WTC11 (cell line): ENCODE measurements at regions not wholly inside any gene's neighbourhood (a gene's known extent, or its start where the extent isn't known, plus 50 kb on each side); places are given as distances from the start of the nearest gene placed in this dataset.

Experiments used
- ATAC-seq: fragments of 200-7000 bp; cut with Tn5 transposase; 2 replicates; pipeline ENCODE4 v1.10.0; 2021; ENCODE audit warnings: mild to moderate bottlenecking, moderate library complexity
- CTCF ChIA-PET: fragments of 300-600 bp; sonication (Branson Sonifier 250); formaldehyde crosslinking; loops from one replicate; lab custom pipeline; 2021; ENCODE audit warnings: antibody characterized with exemption; lab: Charles Lee
- POLR2A ChIA-PET: fragments of 350-600 bp; sonication (Branson Sonifier 250); formaldehyde crosslinking; loops from one replicate; lab custom pipeline; 2021; ENCODE audit warnings: antibody characterized with exemption; lab: Charles Lee
- DNase-seq: peaks from one replicate; pipeline ENCODE4 v3.0.0; 2021; ENCODE audit warnings: low spot score
- H3K27ac Mint-ChIP-seq: 2 replicates; pipeline ENCODE4 v1.8.0; 2021; ENCODE audit warnings: mixed read lengths
- H3K27me3 Mint-ChIP-seq: 2 replicates; pipeline ENCODE4 v1.8.0; 2021; ENCODE audit warnings: low read depth, mild to moderate bottlenecking, moderate library complexity, mixed read lengths
- H3K36me3 Mint-ChIP-seq: 2 replicates; pipeline ENCODE4 v1.8.0; 2021; ENCODE audit warnings: mixed read lengths
- H3K4me1 Mint-ChIP-seq: 2 replicates; pipeline ENCODE4 v1.8.0; 2022; ENCODE audit warnings: mixed read lengths
- H3K4me3 Mint-ChIP-seq: 2 replicates; pipeline ENCODE4 v1.8.0; 2021; ENCODE audit warnings: mild to moderate bottlenecking, moderate library complexity, mixed read lengths
- H3K9me3 Mint-ChIP-seq: 2 replicates; pipeline ENCODE4 v1.8.0; 2021; ENCODE audit warnings: mixed read lengths
- ATF1 ChIP-seq: sonication (generic); formaldehyde crosslinking; IDR thresholded peaks from 2 replicates; pipeline ENCODE4 v1.8.1; 2023; ENCODE audit warnings: mild to moderate bottlenecking, moderate library complexity, missing genetic modification reagents
- CBFB ChIP-seq: sonication (generic); formaldehyde crosslinking; IDR thresholded peaks from 2 replicates; pipeline ENCODE4 v1.8.1; 2022; ENCODE audit warnings: mild to moderate bottlenecking, low read depth, missing genetic modification reagents
- KAT7 ChIP-seq: sonication (generic); formaldehyde crosslinking; IDR thresholded peaks from 2 replicates; pipeline ENCODE4 v1.8.1; 2023; ENCODE audit warnings: missing genetic modification reagents, mild to moderate bottlenecking, borderline replicate concordance
- RELA ChIP-seq: sonication (generic); formaldehyde crosslinking; IDR thresholded peaks from 2 replicates; pipeline ENCODE4 v1.8.1; 2022; ENCODE audit warnings: missing genetic modification reagents, mild to moderate bottlenecking, borderline replicate concordance
- ZNF138 ChIP-seq: sonication (generic); formaldehyde crosslinking; conservative IDR thresholded peaks from 2 replicates; pipeline ENCODE4 v1.8.1; 2022; ENCODE audit warnings: mild to moderate bottlenecking, moderate library complexity, missing genetic modification reagents
- ZNF232 ChIP-seq: sonication (generic); formaldehyde crosslinking; IDR thresholded peaks from 2 replicates; pipeline ENCODE4 v1.8.0; 2022; ENCODE audit warnings: mild to moderate bottlenecking, missing genetic modification reagents
- ZNF416 ChIP-seq: fragments of 250-450 bp; sonication (Bioruptor Pico); IDR thresholded peaks from 2 replicates; pipeline ENCODE4 v1.9.0; 2021; ENCODE audit warnings: mild to moderate bottlenecking, inconsistent platforms
- TF ChIP-seq, protein P1 (sequence below): fragments of 250-450 bp; sonication (Bioruptor Pico); conservative IDR thresholded peaks from 2 replicates; pipeline ENCODE4 v1.9.0; 2021; ENCODE audit warnings: mild to moderate bottlenecking
- TF ChIP-seq, protein P2 (sequence below): fragments of 200-600 bp; IDR thresholded peaks from 2 replicates; pipeline ENCODE4 v1.8.0; 2022; ENCODE audit warnings: antibody characterized with exemption
- TF ChIP-seq, protein P3 (sequence below): sonication (generic); formaldehyde crosslinking; IDR thresholded peaks from 2 replicates; pipeline ENCODE4 v1.8.1; 2023; ENCODE audit warnings: mild to moderate bottlenecking, missing genetic modification reagents
- TF ChIP-seq, protein P4 (sequence below): fragments of 250-450 bp; sonication (Bioruptor Pico); IDR thresholded peaks from 2 replicates; pipeline ENCODE4 v1.9.0; 2021; ENCODE audit warnings: mild to moderate bottlenecking, borderline replicate concordance
- TF ChIP-seq, protein P5 (sequence below): sonication (generic); formaldehyde crosslinking; IDR thresholded peaks from 2 replicates; pipeline ENCODE4 v1.8.1; 2023; ENCODE audit warnings: mild to moderate bottlenecking, missing genetic modification reagents, moderate library complexity
- TF ChIP-seq, protein P6 (sequence below): sonication (generic); formaldehyde crosslinking; IDR thresholded peaks from 2 replicates; pipeline ENCODE4 v1.8.0; 2022; ENCODE audit warnings: mild to moderate bottlenecking, missing genetic modification reagents
- TF ChIP-seq, protein P7 (sequence below): fragments of 250-450 bp; sonication (Bioruptor Pico); IDR thresholded peaks from 2 replicates; pipeline ENCODE4 v1.9.0; 2021; ENCODE audit warnings: mild to moderate bottlenecking
- TF ChIP-seq, protein P8 (sequence below): sonication (generic); formaldehyde crosslinking; IDR thresholded peaks from 2 replicates; pipeline ENCODE4 v1.8.1; 2022; ENCODE audit warnings: missing genetic modification reagents, borderline replicate concordance

DNA sequence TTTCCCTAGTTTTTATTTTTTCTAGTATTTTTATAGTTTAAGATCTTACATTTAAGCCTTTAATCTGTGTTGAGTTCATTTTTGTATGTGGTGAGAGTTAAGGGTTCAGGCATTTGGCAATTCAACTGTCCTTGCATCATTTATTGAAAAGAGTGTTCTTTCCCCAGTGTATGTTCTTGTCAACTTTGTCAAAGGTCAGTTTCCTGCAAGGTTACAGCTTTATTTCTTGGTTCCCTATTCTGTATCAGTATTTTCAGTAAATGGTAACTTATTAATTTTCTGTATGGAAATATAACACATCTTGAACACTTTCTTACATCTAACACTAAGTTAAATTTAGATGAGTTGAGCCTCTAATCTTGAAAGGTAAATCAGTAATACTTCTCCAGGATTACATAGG, 1770.1 kb downstream of the OTOL1 start (continued):
- TF ChIP-seq, protein P1, sequence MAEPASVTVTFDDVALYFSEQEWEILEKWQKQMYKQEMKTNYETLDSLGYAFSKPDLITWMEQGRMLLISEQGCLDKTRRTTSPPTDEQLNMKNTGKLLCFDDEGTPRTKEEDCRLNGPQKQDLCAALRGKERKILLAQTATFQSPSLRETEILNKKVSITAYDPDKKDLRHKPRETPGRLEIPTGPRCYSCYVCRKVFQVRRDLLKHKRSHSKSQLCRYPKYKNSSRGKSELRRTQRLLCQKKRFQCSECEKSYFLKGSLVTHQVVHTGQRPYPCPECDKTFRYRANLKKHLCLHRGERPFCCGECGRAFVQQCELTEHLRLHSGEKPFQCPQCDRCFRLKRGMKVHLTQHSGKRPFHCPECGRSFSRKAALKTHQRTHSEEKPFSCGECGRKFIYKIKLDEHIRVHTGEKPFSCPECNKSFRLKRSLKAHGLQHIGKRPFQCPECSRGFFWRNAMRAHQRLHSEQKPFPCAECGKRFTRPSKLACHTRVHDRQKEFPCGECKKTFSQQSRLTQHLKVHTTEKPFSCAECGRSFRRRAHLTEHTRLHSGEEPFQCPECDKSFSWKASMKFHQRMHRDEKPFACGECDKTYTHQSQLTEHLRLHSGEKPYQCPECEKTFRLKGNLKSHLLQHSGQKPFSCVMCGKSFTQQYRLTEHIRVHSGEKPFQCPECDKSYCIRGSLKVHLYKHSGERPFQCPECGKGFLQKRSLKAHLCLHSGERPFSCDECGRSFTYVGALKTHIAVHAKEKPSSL (CRISPR knock-in tag): no peak
- TF ChIP-seq RELA: no peak
- TF ChIP-seq KAT7: no peak
- TF ChIP-seq ZNF416 (CRISPR knock-in tag): no peak
- TF ChIP-seq, protein P2, sequence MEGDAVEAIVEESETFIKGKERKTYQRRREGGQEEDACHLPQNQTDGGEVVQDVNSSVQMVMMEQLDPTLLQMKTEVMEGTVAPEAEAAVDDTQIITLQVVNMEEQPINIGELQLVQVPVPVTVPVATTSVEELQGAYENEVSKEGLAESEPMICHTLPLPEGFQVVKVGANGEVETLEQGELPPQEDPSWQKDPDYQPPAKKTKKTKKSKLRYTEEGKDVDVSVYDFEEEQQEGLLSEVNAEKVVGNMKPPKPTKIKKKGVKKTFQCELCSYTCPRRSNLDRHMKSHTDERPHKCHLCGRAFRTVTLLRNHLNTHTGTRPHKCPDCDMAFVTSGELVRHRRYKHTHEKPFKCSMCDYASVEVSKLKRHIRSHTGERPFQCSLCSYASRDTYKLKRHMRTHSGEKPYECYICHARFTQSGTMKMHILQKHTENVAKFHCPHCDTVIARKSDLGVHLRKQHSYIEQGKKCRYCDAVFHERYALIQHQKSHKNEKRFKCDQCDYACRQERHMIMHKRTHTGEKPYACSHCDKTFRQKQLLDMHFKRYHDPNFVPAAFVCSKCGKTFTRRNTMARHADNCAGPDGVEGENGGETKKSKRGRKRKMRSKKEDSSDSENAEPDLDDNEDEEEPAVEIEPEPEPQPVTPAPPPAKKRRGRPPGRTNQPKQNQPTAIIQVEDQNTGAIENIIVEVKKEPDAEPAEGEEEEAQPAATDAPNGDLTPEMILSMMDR: no peak
- TF ChIP-seq ATF1: no peak
- TF ChIP-seq ZNF232 (CRISPR knock-in tag): no peak
- TF ChIP-seq, protein P3, sequence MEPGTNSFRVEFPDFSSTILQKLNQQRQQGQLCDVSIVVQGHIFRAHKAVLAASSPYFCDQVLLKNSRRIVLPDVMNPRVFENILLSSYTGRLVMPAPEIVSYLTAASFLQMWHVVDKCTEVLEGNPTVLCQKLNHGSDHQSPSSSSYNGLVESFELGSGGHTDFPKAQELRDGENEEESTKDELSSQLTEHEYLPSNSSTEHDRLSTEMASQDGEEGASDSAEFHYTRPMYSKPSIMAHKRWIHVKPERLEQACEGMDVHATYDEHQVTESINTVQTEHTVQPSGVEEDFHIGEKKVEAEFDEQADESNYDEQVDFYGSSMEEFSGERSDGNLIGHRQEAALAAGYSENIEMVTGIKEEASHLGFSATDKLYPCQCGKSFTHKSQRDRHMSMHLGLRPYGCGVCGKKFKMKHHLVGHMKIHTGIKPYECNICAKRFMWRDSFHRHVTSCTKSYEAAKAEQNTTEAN: no peak
- TF ChIP-seq, protein P4, sequence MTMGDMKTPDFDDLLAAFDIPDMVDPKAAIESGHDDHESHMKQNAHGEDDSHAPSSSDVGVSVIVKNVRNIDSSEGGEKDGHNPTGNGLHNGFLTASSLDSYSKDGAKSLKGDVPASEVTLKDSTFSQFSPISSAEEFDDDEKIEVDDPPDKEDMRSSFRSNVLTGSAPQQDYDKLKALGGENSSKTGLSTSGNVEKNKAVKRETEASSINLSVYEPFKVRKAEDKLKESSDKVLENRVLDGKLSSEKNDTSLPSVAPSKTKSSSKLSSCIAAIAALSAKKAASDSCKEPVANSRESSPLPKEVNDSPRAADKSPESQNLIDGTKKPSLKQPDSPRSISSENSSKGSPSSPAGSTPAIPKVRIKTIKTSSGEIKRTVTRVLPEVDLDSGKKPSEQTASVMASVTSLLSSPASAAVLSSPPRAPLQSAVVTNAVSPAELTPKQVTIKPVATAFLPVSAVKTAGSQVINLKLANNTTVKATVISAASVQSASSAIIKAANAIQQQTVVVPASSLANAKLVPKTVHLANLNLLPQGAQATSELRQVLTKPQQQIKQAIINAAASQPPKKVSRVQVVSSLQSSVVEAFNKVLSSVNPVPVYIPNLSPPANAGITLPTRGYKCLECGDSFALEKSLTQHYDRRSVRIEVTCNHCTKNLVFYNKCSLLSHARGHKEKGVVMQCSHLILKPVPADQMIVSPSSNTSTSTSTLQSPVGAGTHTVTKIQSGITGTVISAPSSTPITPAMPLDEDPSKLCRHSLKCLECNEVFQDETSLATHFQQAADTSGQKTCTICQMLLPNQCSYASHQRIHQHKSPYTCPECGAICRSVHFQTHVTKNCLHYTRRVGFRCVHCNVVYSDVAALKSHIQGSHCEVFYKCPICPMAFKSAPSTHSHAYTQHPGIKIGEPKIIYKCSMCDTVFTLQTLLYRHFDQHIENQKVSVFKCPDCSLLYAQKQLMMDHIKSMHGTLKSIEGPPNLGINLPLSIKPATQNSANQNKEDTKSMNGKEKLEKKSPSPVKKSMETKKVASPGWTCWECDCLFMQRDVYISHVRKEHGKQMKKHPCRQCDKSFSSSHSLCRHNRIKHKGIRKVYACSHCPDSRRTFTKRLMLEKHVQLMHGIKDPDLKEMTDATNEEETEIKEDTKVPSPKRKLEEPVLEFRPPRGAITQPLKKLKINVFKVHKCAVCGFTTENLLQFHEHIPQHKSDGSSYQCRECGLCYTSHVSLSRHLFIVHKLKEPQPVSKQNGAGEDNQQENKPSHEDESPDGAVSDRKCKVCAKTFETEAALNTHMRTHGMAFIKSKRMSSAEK (CRISPR knock-in tag): no peak
- TF ChIP-seq ZNF138 (CRISPR knock-in tag): no peak
- TF ChIP-seq, protein P5, sequence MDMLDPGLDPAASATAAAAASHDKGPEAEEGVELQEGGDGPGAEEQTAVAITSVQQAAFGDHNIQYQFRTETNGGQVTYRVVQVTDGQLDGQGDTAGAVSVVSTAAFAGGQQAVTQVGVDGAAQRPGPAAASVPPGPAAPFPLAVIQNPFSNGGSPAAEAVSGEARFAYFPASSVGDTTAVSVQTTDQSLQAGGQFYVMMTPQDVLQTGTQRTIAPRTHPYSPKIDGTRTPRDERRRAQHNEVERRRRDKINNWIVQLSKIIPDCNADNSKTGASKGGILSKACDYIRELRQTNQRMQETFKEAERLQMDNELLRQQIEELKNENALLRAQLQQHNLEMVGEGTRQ (CRISPR knock-in tag): no peak
- TF ChIP-seq, protein P6, sequence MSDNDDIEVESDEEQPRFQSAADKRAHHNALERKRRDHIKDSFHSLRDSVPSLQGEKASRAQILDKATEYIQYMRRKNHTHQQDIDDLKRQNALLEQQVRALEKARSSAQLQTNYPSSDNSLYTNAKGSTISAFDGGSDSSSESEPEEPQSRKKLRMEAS (CRISPR knock-in tag): no peak
- TF ChIP-seq, protein P7, sequence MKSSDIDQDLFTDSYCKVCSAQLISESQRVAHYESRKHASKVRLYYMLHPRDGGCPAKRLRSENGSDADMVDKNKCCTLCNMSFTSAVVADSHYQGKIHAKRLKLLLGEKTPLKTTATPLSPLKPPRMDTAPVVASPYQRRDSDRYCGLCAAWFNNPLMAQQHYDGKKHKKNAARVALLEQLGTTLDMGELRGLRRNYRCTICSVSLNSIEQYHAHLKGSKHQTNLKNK: no peak

DNA sequence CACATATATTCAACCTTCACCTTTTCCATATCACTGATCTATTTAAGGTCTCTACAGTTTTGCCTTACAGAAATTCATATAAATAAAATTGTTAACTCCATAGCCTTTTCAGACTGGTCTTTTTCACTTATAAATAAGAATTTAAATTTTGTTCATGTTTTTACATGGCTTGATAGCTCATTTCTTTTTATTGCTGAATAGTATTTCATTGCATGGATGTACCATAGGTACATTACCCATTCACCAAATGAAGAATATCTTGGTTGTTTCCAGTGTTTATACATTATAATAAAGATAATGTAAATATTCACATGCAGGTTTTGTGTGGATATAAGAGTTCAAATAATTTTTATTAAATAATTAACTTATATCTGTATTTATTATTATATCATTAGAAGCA, 1765.0 kb downstream of the OTOL1 start:
- H3K9me3 Mint-ChIP-seq: peaks cover 17% of the 10 kb centered on the region
- no peak overlapping the region for H3K4me3 Mint-ChIP-seq
- ATAC-seq (no peak), DNase-seq (no peak)
- no peak for TF ChIP-seq CBFB (CRISPR knock-in tag)
- TF ChIP-seq, protein P8, sequence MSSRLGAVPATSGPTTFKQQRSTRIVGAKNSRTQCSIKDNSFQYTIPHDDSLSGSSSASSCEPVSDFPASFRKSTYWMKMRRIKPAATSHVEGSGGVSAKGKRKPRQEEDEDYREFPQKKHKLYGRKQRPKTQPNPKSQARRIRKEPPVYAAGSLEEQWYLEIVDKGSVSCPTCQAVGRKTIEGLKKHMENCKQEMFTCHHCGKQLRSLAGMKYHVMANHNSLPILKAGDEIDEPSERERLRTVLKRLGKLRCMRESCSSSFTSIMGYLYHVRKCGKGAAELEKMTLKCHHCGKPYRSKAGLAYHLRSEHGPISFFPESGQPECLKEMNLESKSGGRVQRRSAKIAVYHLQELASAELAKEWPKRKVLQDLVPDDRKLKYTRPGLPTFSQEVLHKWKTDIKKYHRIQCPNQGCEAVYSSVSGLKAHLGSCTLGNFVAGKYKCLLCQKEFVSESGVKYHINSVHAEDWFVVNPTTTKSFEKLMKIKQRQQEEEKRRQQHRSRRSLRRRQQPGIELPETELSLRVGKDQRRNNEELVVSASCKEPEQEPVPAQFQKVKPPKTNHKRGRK (CRISPR knock-in tag): no peak
- no peaks in the 10 kb centered on the region for H3K36me3 Mint-ChIP-seq
- H3K4me1 Mint-ChIP-seq: 0 out of 2 replicates have a peak, but pooled peaks cover 5% of the 10 kb centered on the region
- no peaks in the 10 kb centered on the region for H3K27me3 Mint-ChIP-seq
- H3K27ac Mint-ChIP-seq: no peak overlapping the region
- ChIA-PET POLR2A (no interaction called here), CTCF (no interaction called here)
